Neural progenitor cell (in vitro differentiated cells): ENCODE measurements at regions not wholly inside any gene's neighbourhood (a gene's known extent, or its start where the extent isn't known, plus 50 kb on each side); places are given as distances from the start of the nearest gene placed in this dataset.

ENCODE experiments used
- CTCF ChIP-seq: fragments of 200-600 bp; sonication (generic); IDR thresholded peaks from 2 replicates; pipeline ENCODE4 v1.5.1; 2017; ENCODE audit warnings: antibody characterized with exemption, mild to moderate bottlenecking
- EZH2 ChIP-seq: fragments of 200-600 bp; sonication (generic); IDR thresholded peaks from 2 replicates; pipeline ENCODE4 v1.6.1; 2017; ENCODE audit warnings: antibody characterized with exemption, mild to moderate bottlenecking, moderate library complexity
- EZH2phosphoT487 ChIP-seq: fragments of 200-600 bp; sonication (generic); IDR thresholded peaks from 2 replicates; pipeline ENCODE4 v1.6.1; 2017; ENCODE audit warnings: antibody characterized with exemption

GRCh38 chr2:126115975-126116374 is 540.0 kb upstream of the GYPC start:
- TF ChIP-seq EZH2: no peak
- TF ChIP-seq CTCF: no peak
- peak; percentile 50 for TF ChIP-seq EZH2phosphoT487
